ENCODE measurements at regions not wholly inside any gene's neighbourhood (a gene's known extent, or its start where the extent isn't known, plus 50 kb on each side); places are given as distances from the start of the nearest gene placed in this dataset.

GRCh38 chr2:854460-854859 lies 96.2 kb upstream of the SNTG2 start:
- H3K9me3 Mint-ChIP-seq: no peaks in the 10 kb centered on the region; a peak in 1 of 5 replicates
- H4K8ac ChIP-seq (replicated peaks; ENCODE audit: insufficient read length, low read depth, low read length): no peak overlapping the region
- peaks cover 11% of the 10 kb centered on the region for H3K27me3 Mint-ChIP-seq (ENCODE audit: low read depth)
- H3K18ac ChIP-seq (ENCODE audit: insufficient read length, low read depth, low read length): no peak overlapping the region
- no peak overlapping the region for H3K27ac Mint-ChIP-seq
- peak; percentile 89 for TF ChIP-seq CTCF (conservative IDR thresholded peaks at IDR 0.05)
- peaks cover 2% of the 10 kb centered on the region for H4K20me1 ChIP-seq (ENCODE audit: control insufficient read depth, insufficient read depth, insufficient read length)
- no peak overlapping the region for H2BK12ac ChIP-seq (ENCODE audit: insufficient read length, low read depth, low read length)
- no peak overlapping the region for H2BK120ac ChIP-seq (ENCODE audit: low read depth, low read length, poor library complexity, severe bottlenecking)
- no peak overlapping the region for H3K4me3 Mint-ChIP-seq
- H3K9ac ChIP-seq (ENCODE audit: extremely low read depth, insufficient read length, low read length): no peak overlapping the region
- peaks cover 6 to 8% of the 10 kb centered on the region in 2 experiments for H3K4me1 Mint-ChIP-seq
- H3T11ph ChIP-seq (ENCODE audit: low read length): no peak overlapping the region
- no peaks in the 10 kb centered on the region for H3K23me2 ChIP-seq (ENCODE audit: insufficient read length, low read depth, low read length, poor library complexity, severe bottlenecking)
- no peaks in the 10 kb centered on the region for H3K9me3 ChIP-seq (ENCODE audit: control insufficient read depth, low read depth, low read length)
- no peak overlapping the region for H3K23ac ChIP-seq (ENCODE audit: insufficient read length, low read depth, low read length)
- peak; percentile 77 for DNase-seq
- no peaks in the 10 kb centered on the region for H3K79me2 ChIP-seq (ENCODE audit: insufficient read depth, low read length)
- no peaks in the 10 kb centered on the region for H3K4me1 ChIP-seq (ENCODE audit: insufficient read depth, low read length)
- no peak overlapping the region for H2BK15ac ChIP-seq (ENCODE audit: low read depth, low read length)
- no peak overlapping the region for H3K27ac ChIP-seq (ENCODE audit: insufficient read length, low read depth, low read length)
- no peaks in the 10 kb centered on the region for H3K79me1 ChIP-seq (ENCODE audit: insufficient read depth, low read depth, low read length, poor library complexity, severe bottlenecking)
- H2AK5ac ChIP-seq (ENCODE audit: insufficient read length, low read length): no peak overlapping the region
- H2AFZ ChIP-seq (ENCODE audit: low read length): no peak overlapping the region
- no peak overlapping the region for H3K56ac ChIP-seq (ENCODE audit: insufficient read length, low read depth, low read length)
- no peak overlapping the region for H2BK5ac ChIP-seq (ENCODE audit: insufficient read length, low read length)
- H3K36me3 Mint-ChIP-seq (ENCODE audit: insufficient read depth in 1 of 3, low read depth in 3 of 3): 0 out of 7 replicates have a peak, but pooled peaks cover 0 to 4% (median 0%) of the 10 kb centered on the region in 3 experiments
- no peak overlapping the region for H3K4ac ChIP-seq (ENCODE audit: low read depth, low read length)
- no CpG with 5 or more reads among the region's 3 CpGs for WGBS (ENCODE audit: extremely low coverage, insufficient read length, low lambda C conversion rate)
- no peak overlapping the region for H2BK20ac ChIP-seq (ENCODE audit: low read depth, low read length, poor library complexity, severe bottlenecking)
- no peaks in the 10 kb centered on the region for H3K27me3 ChIP-seq (ENCODE audit: insufficient read depth, low read length)
- no peak overlapping the region for H3K4me2 ChIP-seq (ENCODE audit: insufficient read depth, insufficient read length, low read length)
- H3K14ac ChIP-seq (ENCODE audit: insufficient read depth, low read length): no peak overlapping the region
- no peak overlapping the region for H4K5ac ChIP-seq (ENCODE audit: insufficient read length, low read depth, low read length)
- H4K91ac ChIP-seq (ENCODE audit: insufficient read length, low read depth, low read length): no peak overlapping the region

Data from H9 (cell line).